ENCODE measurements at regions not wholly inside any gene's neighbourhood (a gene's known extent, or its start where the extent isn't known, plus 50 kb on each side); places are given as distances from the start of the nearest gene placed in this dataset.

DNA sequence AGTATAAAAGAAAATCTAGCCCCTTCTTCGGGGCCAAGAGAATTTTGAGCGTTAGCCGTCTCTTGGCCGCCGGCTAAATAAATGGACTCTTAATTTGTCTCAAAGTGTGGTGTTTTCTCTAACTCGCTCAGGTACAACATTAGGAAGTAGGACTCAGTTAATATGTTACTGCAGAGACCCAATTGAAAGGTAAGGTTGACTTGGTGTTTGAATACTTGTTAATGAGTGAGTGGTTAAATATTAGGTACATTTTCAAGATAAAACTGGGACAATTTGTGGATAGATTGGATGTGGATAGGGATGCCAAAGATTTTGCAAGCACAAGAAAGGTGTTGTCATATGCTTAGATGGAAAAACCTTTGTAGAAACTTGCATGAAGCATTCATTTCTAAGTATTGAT lies 1177.3 kb upstream of the CDH18 start:
- ATAC-seq = no peak

DNA sequence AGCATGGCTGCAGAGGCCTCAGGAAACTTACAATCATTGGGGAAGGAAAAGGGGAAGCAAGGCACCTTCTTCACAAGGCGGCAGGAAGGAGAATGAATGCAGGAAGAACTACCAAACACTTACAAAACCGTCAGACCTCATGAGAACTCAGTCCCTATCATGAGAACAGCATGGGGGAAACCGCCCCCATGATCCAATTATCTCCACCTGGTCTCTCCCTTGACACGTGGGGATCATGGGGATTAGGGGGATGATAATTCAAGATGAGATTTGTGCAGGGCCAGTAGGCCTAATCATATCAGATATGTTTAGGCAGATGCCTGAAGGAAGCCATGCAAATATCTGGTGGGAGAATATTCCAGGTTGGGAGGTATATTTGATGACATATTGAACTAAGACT lies 1176.4 kb upstream of the CDH18 start:
- no peak for ATAC-seq

GRCh38 chr5:21159510-21160059 lies 1171.6 kb upstream of the CDH18 start:
- no peak for ATAC-seq

DNA sequence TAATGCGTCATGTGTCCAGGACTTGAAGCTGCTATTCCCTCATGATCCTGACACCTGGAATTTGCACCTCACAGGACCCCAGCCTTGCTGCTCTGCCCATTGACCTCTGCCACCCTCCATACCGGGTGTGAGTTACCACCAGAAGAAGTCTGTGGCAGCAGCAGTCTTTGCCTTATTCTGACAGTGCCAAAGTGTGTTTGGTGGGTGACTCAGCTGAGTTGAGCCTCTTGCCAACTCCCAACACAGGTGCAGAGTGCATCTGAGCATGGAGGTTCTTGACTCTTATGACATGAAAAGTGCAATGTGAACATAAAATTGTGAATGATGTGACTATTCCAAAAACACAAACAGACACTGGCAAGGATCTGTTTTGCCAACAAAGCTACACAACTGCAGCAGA lies 1166.5 kb upstream of the CDH18 start:
- ATAC-seq = no peak

DNA sequence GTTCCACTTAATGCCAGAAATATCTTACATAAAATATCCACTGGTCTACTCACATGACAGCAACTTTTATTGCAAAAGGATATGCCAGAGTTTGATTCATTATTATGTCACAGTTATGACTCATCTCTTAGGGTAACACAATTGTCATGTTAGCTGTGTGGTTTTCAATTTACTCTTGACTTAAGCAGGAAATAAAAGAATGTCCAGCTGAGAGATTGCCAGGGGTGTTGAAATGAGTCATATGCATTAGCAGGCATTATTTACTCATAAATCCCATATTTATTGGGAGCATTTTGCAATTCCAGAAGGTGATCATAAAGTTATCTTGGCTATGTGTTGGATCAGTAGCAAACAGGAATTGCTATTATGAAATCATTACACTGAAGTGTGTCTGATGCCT lies 1164.6 kb upstream of the CDH18 start:
- peak; percentile 94 for ATAC-seq

DNA sequence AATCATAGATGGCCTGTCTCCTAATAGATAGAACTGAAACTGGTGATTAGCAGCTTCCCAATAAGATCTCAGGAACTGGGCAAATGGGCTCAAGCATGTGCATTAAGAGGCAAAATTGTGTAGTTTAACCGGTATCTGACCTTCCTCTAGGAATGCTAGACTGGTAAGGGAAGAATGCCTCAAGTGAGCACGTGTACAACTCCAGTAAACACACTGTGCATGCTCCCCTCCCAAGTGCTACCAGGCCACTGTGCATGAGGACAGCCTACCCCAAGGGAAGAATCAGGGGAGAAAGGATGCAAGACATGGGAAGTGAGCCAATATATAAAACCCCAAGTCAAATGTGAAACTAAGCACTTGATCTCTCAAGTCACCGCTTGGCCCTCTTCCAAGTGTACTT lies 1157.4 kb upstream of the CDH18 start:
- no peak for ATAC-seq

GRCh38 chr5:21143686-21144085 lies 1155.7 kb upstream of the CDH18 start:
- ATAC-seq = no peak

DNA sequence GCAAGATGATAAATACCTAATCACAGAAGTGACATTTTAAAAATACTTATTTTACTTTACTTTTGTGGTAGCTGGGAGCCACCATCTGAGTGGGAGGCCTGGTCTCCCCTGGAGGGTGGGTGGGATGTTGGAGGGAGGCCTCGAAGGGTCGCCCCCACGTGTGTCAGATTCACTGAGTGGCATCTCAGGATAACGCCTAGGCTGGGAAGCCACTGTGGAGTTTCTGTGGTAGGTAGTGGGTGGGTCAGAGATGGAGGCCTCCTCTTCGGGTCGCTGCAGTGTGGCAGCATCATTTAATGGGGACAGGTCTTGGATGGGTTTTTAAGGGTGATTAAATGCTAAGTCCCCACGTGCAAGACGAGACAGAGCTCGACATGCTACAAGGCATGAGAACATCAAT lies 1154.8 kb upstream of the CDH18 start:
- ATAC-seq = no peak

- ATAC-seq = no peak
Measured at GRCh38 chr5:21140987-21141386, 1153.0 kb upstream of the CDH18 start.

GRCh38 chr5:21126236-21126635 lies 1138.2 kb upstream of the CDH18 start:
- ATAC-seq = no peak

GRCh38 chr5:21125238-21125983 lies 1137.4 kb upstream of the CDH18 start:
- ATAC-seq = no peak

DNA sequence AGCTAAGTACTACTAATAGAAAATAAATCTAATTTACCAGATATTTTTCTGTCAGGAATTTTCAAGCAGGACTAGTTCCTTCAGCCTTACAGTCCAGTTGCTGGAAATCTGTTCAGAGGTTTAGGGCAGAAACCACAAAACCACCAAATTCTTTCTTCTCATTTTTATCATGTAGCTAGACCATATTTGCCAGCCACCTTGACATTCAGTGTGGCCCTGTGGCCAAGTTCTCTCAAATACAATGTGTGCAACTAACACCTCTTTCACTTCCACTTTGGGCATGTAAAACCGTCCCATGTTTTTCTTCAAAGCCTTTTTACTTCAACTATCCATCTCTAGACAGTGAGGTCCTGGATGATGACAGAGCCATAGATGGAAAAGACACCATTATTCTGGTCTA lies 1133.2 kb upstream of the CDH18 start:
- no peak for ATAC-seq

- ATAC-seq = no peak
Measured at GRCh38 chr5:21097661-21098060, 1109.7 kb upstream of the CDH18 start.

- ATAC-seq = no peak
Measured at GRCh38 chr5:21094619-21095018, 1106.6 kb upstream of the CDH18 start.

DNA sequence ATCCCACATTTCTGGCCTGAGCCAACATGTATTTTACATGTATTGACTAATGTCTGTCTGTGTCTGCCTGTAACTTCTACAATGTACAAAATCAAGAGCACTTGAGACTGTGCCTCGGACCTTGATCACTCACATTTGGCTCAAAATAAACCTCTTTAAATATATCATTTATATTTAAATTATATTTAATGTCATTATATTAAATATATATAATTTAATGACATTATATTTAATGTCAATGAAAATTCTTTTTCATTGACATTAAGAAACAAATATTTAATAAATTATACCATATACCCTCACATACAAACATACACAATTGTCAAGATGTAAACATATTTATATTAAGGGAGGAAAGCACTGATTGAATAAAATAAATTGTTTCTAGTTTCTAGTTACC lies 1099.8 kb upstream of the CDH18 start:
- ATAC-seq = no peak

DNA sequence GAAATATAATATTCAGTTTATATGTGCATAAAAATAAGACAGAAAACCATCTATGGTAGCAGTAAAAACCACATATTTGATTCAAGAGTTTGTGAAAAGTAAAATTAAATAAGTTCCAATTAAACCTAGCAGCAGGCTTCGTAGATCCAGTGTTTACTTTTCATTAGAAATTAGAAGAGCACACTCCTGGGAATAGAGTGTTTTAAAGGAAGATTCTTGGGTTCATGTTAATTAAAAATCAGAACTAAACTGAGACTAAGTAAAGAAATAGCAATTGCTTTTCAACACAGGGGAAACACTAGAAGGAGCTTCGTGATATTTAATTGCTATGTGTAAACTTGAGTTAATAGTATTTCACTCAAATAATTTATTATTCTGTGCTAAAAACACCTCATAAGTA lies 1097.8 kb upstream of the CDH18 start:
- no peak for ATAC-seq

DNA sequence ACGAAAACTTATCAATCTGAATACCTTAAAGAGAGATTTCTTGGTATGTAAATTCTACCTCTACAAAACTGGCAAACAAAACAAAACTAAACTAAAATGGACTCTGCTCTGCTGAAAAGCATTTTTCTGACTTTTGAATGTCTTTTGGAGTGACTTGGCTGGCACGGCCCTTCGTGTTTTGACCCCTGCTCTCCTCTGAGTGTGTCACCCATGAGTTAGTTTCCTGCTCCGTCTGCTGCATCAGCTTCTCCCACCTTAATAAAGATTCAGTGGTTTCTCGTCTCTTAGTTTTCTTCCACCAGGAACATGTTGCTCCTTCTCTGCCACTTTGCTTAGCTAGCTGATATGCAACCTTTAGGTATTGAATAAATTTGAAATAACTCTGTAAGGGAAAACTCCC lies 1084.0 kb upstream of the CDH18 start:
- no peak for ATAC-seq

GRCh38 chr5:21071421-21071820 lies 1083.4 kb upstream of the CDH18 start:
- ATAC-seq = no peak

- no peak for ATAC-seq
Measured at GRCh38 chr5:21070858-21071257, 1082.9 kb upstream of the CDH18 start.

- ATAC-seq = no peak
Measured at GRCh38 chr5:21067724-21068123, 1079.7 kb upstream of the CDH18 start.

DNA sequence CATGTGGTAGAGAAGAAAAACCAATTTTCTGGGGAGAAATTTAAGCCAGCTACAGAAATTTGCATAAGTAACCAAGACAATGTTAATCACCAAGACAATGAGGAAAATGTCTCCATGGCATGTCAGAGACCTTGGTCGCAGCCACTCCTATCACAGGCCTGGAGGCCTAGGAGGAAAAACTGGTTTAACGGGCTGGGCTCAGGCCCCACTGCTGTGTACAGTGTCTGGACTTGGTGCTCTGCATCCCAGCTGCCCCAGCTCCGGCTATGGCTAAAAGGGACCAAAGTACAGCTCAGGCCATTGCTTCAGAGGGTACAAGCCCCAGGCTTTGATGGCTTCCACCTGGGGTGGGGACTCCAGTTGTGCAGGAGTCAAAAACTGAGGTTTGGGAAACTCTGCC lies 1075.1 kb upstream of the CDH18 start:
- peak; percentile 71 for ATAC-seq

DNA sequence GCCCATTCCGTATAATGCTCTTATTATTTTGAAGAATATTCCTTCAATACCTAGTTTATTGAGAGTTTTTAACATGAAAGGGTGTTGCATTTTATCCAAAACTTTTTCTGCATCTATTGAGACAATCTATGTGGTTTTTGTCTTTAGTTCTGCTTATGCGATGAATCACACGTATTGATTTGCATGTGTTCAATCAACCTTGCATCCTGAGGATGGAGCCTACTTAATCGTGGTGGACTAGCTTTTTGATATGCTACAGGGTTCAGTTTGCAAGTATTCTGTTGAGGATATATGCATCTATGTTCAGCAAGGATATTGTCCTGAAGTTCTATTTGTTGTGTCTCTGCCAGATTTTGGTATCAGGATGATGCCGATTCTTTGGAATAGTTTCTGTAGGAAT lies 1070.3 kb upstream of the CDH18 start:
- ATAC-seq = peak; percentile 48

GRCh38 chr5:21051945-21052344 lies 1063.9 kb upstream of the CDH18 start:
- no peak for ATAC-seq

DNA sequence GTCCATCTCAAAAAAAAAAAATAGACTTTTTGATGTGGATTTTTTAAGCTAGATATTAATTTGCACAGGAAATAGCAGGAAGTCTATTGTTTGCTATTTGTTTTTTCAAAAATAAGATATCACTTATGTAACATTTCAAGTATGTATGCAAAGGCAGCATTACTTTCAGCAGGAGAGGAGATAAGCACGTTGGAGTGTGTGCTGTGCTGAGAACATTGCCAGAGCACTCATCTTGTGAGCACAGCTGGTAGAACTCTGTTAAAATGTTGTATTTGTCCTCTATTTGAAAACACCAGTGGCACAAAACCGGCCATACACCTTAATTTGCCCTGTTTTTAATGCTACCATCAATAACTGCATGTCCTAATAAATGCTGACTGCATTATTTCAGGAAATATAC lies 1061.9 kb upstream of the CDH18 start:
- ATAC-seq = no peak

- ATAC-seq = no peak
Measured at GRCh38 chr5:21030981-21031380, 1043.0 kb upstream of the CDH18 start.
